ENCODE measurements at regions not wholly inside any gene's neighbourhood (a gene's known extent, or its start where the extent isn't known, plus 50 kb on each side); places are given as distances from the start of the nearest gene placed in this dataset.

- Mint-ChIP-seq H3K27ac (no peak overlapping the region), H3K4me3 (no peak overlapping the region), H3K9me3 (no peaks in the 10 kb centered on the region), H3K36me3 (ENCODE audit: low read depth) (no peaks in the 10 kb centered on the region), H3K27me3 (no peaks in the 10 kb centered on the region), H3K4me1 (ENCODE audit: low read depth) (no peaks in the 10 kb centered on the region)
- intact Hi-C loops (cut with micrococcal nuclease): no loop called here
Measured at GRCh38 chr2:223107825-223108224, 55.8 kb downstream of the KCNE4 start.

- no peak overlapping the region for H3K27ac Mint-ChIP-seq
- H3K4me1 Mint-ChIP-seq (ENCODE audit: low read depth): no peaks in the 10 kb centered on the region
- intact Hi-C loops (cut with micrococcal nuclease): no loop called here
- H3K36me3 Mint-ChIP-seq (ENCODE audit: low read depth): no peaks in the 10 kb centered on the region
- no peaks in the 10 kb centered on the region for H3K9me3 Mint-ChIP-seq
- H3K27me3 Mint-ChIP-seq: no peaks in the 10 kb centered on the region
- H3K4me3 Mint-ChIP-seq: no peak overlapping the region
Measured at GRCh38 chr2:223108351-223109050, 56.5 kb downstream of the KCNE4 start.

GRCh38 chr2:223109341-223109740 lies 57.4 kb downstream of the KCNE4 start:
- H3K27ac Mint-ChIP-seq: no peak overlapping the region
- H3K4me1 Mint-ChIP-seq (ENCODE audit: low read depth): no peaks in the 10 kb centered on the region
- no peak overlapping the region for H3K4me3 Mint-ChIP-seq
- H3K36me3 Mint-ChIP-seq (ENCODE audit: low read depth): no peaks in the 10 kb centered on the region
- H3K9me3 Mint-ChIP-seq: no peaks in the 10 kb centered on the region
- intact Hi-C loops (cut with micrococcal nuclease): no loop called here
- no peaks in the 10 kb centered on the region for H3K27me3 Mint-ChIP-seq

GRCh38 chr2:223113161-223113560 lies 61.2 kb downstream of the KCNE4 start:
- Mint-ChIP-seq H3K27me3 (peaks cover 2% of the 10 kb centered on the region), H3K9me3 (no peaks in the 10 kb centered on the region), H3K4me1 (ENCODE audit: low read depth) (no peaks in the 10 kb centered on the region), H3K4me3 (no peak overlapping the region), H3K36me3 (ENCODE audit: low read depth) (no peaks in the 10 kb centered on the region), H3K27ac (no peak overlapping the region)
- intact Hi-C loops (cut with micrococcal nuclease): no loop called here

GRCh38 chr2:223114170-223114569 lies 62.2 kb downstream of the KCNE4 start:
- Mint-ChIP-seq H3K27ac (no peak overlapping the region), H3K4me1 (ENCODE audit: low read depth) (no peaks in the 10 kb centered on the region), H3K9me3 (no peaks in the 10 kb centered on the region), H3K36me3 (ENCODE audit: low read depth) (no peaks in the 10 kb centered on the region), H3K4me3 (no peak overlapping the region), H3K27me3 (peaks cover 2% of the 10 kb centered on the region)
- intact Hi-C loops (cut with micrococcal nuclease): no loop called here

GRCh38 chr2:223114917-223115316 lies 62.9 kb downstream of the KCNE4 start:
- Mint-ChIP-seq H3K27me3 (peaks cover 2% of the 10 kb centered on the region), H3K36me3 (ENCODE audit: low read depth) (no peaks in the 10 kb centered on the region)
- intact Hi-C loops (cut with micrococcal nuclease): no loop called here

GRCh38 chr2:223117533-223117932 lies 65.5 kb downstream of the KCNE4 start:
- Mint-ChIP-seq H3K4me1 (ENCODE audit: low read depth) (no peaks in the 10 kb centered on the region), H3K27ac (no peak overlapping the region), H3K4me3 (no peak overlapping the region), H3K36me3 (ENCODE audit: low read depth) (no peaks in the 10 kb centered on the region), H3K27me3 (peaks cover 2% of the 10 kb centered on the region), H3K9me3 (no peaks in the 10 kb centered on the region)
- intact Hi-C loops (cut with micrococcal nuclease): no loop called here

More at GRCh38 chr2:223114917-223115316, 62.9 kb downstream of the KCNE4 start:
- H3K4me3 Mint-ChIP-seq: no peak overlapping the region
- no peak overlapping the region for H3K27ac Mint-ChIP-seq
- H3K4me1 Mint-ChIP-seq (ENCODE audit: low read depth): no peaks in the 10 kb centered on the region
- H3K9me3 Mint-ChIP-seq: no peaks in the 10 kb centered on the region

GRCh38 chr2:223121283-223121682 lies 69.3 kb downstream of the KCNE4 start:
- H3K27me3 Mint-ChIP-seq: peaks cover 2% of the 10 kb centered on the region
- intact Hi-C loops (cut with micrococcal nuclease): no loop called here
- no peak overlapping the region for H3K4me3 Mint-ChIP-seq
- H3K9me3 Mint-ChIP-seq: no peaks in the 10 kb centered on the region
- no peaks in the 10 kb centered on the region for H3K4me1 Mint-ChIP-seq (ENCODE audit: low read depth)
- no peak overlapping the region for H3K27ac Mint-ChIP-seq
- no peaks in the 10 kb centered on the region for H3K36me3 Mint-ChIP-seq (ENCODE audit: low read depth)

GRCh38 chr2:223122781-223123180 lies 70.8 kb downstream of the KCNE4 start:
- intact Hi-C loops (cut with micrococcal nuclease): no loop called here
- peaks cover 1% of the 10 kb centered on the region for H3K27me3 Mint-ChIP-seq
- no peaks in the 10 kb centered on the region for H3K36me3 Mint-ChIP-seq (ENCODE audit: low read depth)
- H3K4me1 Mint-ChIP-seq (ENCODE audit: low read depth): no peaks in the 10 kb centered on the region
- H3K4me3 Mint-ChIP-seq: no peak overlapping the region
- no peak overlapping the region for H3K27ac Mint-ChIP-seq
- no peaks in the 10 kb centered on the region for H3K9me3 Mint-ChIP-seq

GRCh38 chr2:223123855-223124610 lies 72.0 kb downstream of the KCNE4 start:
- no peaks in the 10 kb centered on the region for H3K4me1 Mint-ChIP-seq (ENCODE audit: low read depth)
- intact Hi-C loops (cut with micrococcal nuclease): no loop called here
- H3K27me3 Mint-ChIP-seq: no peaks in the 10 kb centered on the region
- H3K36me3 Mint-ChIP-seq (ENCODE audit: low read depth): no peaks in the 10 kb centered on the region
- no peaks in the 10 kb centered on the region for H3K9me3 Mint-ChIP-seq
- no peak overlapping the region for H3K27ac Mint-ChIP-seq
- H3K4me3 Mint-ChIP-seq: no peak overlapping the region

GRCh38 chr2:223141606-223142005 lies 89.6 kb downstream of the KCNE4 start:
- Mint-ChIP-seq H3K9me3 (no peaks in the 10 kb centered on the region), H3K27me3 (no peaks in the 10 kb centered on the region), H3K27ac (no peak overlapping the region), H3K36me3 (ENCODE audit: low read depth) (no peaks in the 10 kb centered on the region), H3K4me1 (ENCODE audit: low read depth) (no peaks in the 10 kb centered on the region), H3K4me3 (no peak overlapping the region)
- intact Hi-C loops (cut with micrococcal nuclease): no loop called here

GRCh38 chr2:223142118-223142517 lies 90.1 kb downstream of the KCNE4 start:
- no peaks in the 10 kb centered on the region for H3K4me1 Mint-ChIP-seq (ENCODE audit: low read depth)
- H3K9me3 Mint-ChIP-seq: no peaks in the 10 kb centered on the region
- intact Hi-C loops (cut with micrococcal nuclease): no loop called here
- no peaks in the 10 kb centered on the region for H3K27me3 Mint-ChIP-seq
- no peak overlapping the region for H3K27ac Mint-ChIP-seq
- no peak overlapping the region for H3K4me3 Mint-ChIP-seq
- no peaks in the 10 kb centered on the region for H3K36me3 Mint-ChIP-seq (ENCODE audit: low read depth)

- H3K27me3 Mint-ChIP-seq: no peaks in the 10 kb centered on the region
- no peaks in the 10 kb centered on the region for H3K36me3 Mint-ChIP-seq (ENCODE audit: low read depth)
- no peak overlapping the region for H3K27ac Mint-ChIP-seq
- no peaks in the 10 kb centered on the region for H3K4me1 Mint-ChIP-seq (ENCODE audit: low read depth)
- no peaks in the 10 kb centered on the region for H3K9me3 Mint-ChIP-seq
- intact Hi-C loops (cut with micrococcal nuclease): no loop called here
- no peak overlapping the region for H3K4me3 Mint-ChIP-seq
Measured at GRCh38 chr2:223147431-223147830, 95.4 kb downstream of the KCNE4 start.

- no peaks in the 10 kb centered on the region for H3K4me1 Mint-ChIP-seq (ENCODE audit: low read depth)
- no peaks in the 10 kb centered on the region for H3K27me3 Mint-ChIP-seq
- no peaks in the 10 kb centered on the region for H3K36me3 Mint-ChIP-seq (ENCODE audit: low read depth)
- no peak overlapping the region for H3K4me3 Mint-ChIP-seq
- no peak overlapping the region for H3K27ac Mint-ChIP-seq
- no peaks in the 10 kb centered on the region for H3K9me3 Mint-ChIP-seq
- intact Hi-C loops (cut with micrococcal nuclease): no loop called here
Measured at GRCh38 chr2:223148516-223148915, 96.5 kb downstream of the KCNE4 start.

GRCh38 chr2:223155956-223156355 lies 104.0 kb downstream of the KCNE4 start:
- intact Hi-C loops (cut with micrococcal nuclease): no loop called here
- no peak overlapping the region for H3K27ac Mint-ChIP-seq
- no peaks in the 10 kb centered on the region for H3K27me3 Mint-ChIP-seq
- no peaks in the 10 kb centered on the region for H3K9me3 Mint-ChIP-seq
- no peaks in the 10 kb centered on the region for H3K36me3 Mint-ChIP-seq (ENCODE audit: low read depth)
- no peaks in the 10 kb centered on the region for H3K4me1 Mint-ChIP-seq (ENCODE audit: low read depth)
- H3K4me3 Mint-ChIP-seq: no peak overlapping the region
